ENCODE measurements at regions not wholly inside any gene's neighbourhood (a gene's known extent, or its start where the extent isn't known, plus 50 kb on each side); places are given as distances from the start of the nearest gene placed in this dataset.
"Not testable (repeated sequence)": the region's sequence is repeated elsewhere in the genome, so short reads cannot be mapped to it uniquely, and the experiment has no call there.

DNA sequence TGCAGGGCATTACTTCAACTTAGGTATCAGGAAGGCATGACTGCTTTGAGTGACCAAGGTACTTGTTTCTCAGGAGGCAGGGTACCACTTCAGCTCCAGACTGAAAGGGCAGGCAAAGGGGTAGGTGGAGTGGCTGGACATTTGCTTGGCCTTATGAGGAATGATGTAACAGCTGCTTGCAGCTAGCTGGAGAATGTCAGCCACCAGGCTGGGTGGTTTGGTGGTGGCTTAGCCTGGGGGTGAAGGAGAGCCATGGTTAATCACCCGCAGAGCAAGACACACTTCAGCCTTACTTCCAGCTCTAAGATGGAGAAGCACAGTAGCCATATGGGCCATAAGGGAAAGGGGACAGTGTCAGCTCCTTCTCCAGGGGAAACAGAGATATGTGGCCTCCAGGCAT lies 146.1 kb downstream of the APIP start:
- H3K9ac ChIP-seq (ENCODE audit: low read depth, low read length, poor library complexity, severe bottlenecking) = no peak overlapping the region
- no peak for TF ChIP-seq EZH2phosphoT487 (IDR thresholded peaks at IDR 0.05; ENCODE audit: borderline replicate concordance)
- TF ChIP-seq, protein P1, sequence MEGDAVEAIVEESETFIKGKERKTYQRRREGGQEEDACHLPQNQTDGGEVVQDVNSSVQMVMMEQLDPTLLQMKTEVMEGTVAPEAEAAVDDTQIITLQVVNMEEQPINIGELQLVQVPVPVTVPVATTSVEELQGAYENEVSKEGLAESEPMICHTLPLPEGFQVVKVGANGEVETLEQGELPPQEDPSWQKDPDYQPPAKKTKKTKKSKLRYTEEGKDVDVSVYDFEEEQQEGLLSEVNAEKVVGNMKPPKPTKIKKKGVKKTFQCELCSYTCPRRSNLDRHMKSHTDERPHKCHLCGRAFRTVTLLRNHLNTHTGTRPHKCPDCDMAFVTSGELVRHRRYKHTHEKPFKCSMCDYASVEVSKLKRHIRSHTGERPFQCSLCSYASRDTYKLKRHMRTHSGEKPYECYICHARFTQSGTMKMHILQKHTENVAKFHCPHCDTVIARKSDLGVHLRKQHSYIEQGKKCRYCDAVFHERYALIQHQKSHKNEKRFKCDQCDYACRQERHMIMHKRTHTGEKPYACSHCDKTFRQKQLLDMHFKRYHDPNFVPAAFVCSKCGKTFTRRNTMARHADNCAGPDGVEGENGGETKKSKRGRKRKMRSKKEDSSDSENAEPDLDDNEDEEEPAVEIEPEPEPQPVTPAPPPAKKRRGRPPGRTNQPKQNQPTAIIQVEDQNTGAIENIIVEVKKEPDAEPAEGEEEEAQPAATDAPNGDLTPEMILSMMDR (conservative IDR thresholded peaks at IDR 0.05; ENCODE audit: low read length) = no peak
- H3K27me3 ChIP-seq (ENCODE audit: insufficient read depth, low read length, poor library complexity, severe bottlenecking) = no peaks in the 10 kb centered on the region

DNA sequence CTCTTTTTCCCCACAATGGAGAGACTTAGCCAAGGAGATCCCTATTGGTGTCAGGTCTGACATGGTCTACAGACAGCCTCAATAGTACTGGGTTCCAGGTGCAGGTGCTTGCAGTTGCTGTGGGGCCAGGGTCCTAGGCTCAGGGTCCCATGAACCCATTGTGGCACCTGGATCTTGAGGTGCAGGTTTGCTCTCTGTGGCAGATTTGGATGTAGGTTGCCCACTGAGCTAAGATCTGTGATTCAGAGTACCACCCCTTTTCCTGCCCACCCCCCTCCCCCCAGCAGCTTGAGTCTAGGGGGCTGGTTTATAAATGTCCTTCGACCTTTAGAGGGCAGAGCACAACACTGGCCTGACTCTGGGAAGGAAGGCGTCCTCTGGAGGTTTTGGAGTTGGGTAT lies 147.0 kb downstream of the APIP start:
- H4K20me1 ChIP-seq (ENCODE audit: insufficient read depth, low read length, poor library complexity, severe bottlenecking) = no peaks in the 10 kb centered on the region

More for the DNA sequence above, 146.1 kb downstream of the APIP start:
- Histone ChIP-seq H2AFZ (ENCODE audit: low read length) (no peak overlapping the region), H3F3A (ENCODE audit: low read depth) (no peaks in the 10 kb centered on the region), H3K4me2 (ENCODE audit: low read depth, low read length, poor library complexity, severe bottlenecking) (no peak overlapping the region), H3K79me2 (ENCODE audit: insufficient read depth, low read length) (no peaks in the 10 kb centered on the region), H3K9me3 (ENCODE audit: insufficient read depth, low read depth, low read length) (no peaks in the 10 kb centered on the region), H3K9me2 (replicated peaks; ENCODE audit: low read depth, low read length) (no peaks in the 10 kb centered on the region), H4K20me1 (ENCODE audit: insufficient read depth, low read length, poor library complexity, severe bottlenecking) (no peaks in the 10 kb centered on the region), H3K36me3 (ENCODE audit: insufficient read depth, low read length) (no peaks in the 10 kb centered on the region), H3K4me3 (ENCODE audit: low read length, poor library complexity, severe bottlenecking) (no peak overlapping the region), H3K4me1 (ENCODE audit: insufficient read depth, low read length, poor library complexity, severe bottlenecking) (no peaks in the 10 kb centered on the region)

DNA sequence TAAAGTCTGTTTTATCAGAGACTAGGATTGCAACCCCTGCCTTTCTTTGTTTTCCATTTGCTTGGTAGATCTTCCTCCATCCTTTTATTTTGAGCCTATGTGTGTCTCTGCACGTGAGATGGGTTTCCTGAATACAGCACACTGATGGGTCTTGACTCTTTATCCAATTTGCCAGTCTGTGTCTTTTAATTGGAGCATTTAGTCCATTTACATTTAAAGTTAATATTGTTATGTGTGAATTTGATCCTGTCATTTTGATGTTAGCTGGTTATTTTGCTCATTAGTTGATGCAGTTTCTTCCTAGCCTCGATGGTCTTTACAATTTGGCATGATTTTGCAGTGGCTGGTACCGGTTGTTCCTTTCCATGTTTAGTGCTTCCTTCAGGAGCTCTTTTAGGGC lies 141.7 kb downstream of the EHF start:
- not testable (repeated sequence) for H3K36me3 ChIP-seq (ENCODE audit: insufficient read depth, low read length); H2AFZ ChIP-seq (ENCODE audit: low read length); H3K79me2 ChIP-seq (ENCODE audit: insufficient read depth, low read length); H3K4me2 ChIP-seq (ENCODE audit: low read depth, low read length, poor library complexity, severe bottlenecking); H3K4me1 ChIP-seq (ENCODE audit: insufficient read depth, low read length, poor library complexity, severe bottlenecking); H3K9ac ChIP-seq (ENCODE audit: low read depth, low read length, poor library complexity, severe bottlenecking); H3K27me3 ChIP-seq (ENCODE audit: insufficient read depth, low read length, poor library complexity, severe bottlenecking); H3K4me3 ChIP-seq (ENCODE audit: low read length, poor library complexity, severe bottlenecking); H3K9me2 ChIP-seq (replicated peaks; ENCODE audit: low read depth, low read length); H4K20me1 ChIP-seq (ENCODE audit: insufficient read depth, low read length, poor library complexity, severe bottlenecking); H3K9me3 ChIP-seq (ENCODE audit: insufficient read depth, low read depth, low read length); H3F3A ChIP-seq (ENCODE audit: low read depth)

More for the DNA sequence above, 147.0 kb downstream of the APIP start:
- Histone ChIP-seq H3K79me2 (ENCODE audit: insufficient read depth, low read length) (no peaks in the 10 kb centered on the region), H3K9me2 (replicated peaks; ENCODE audit: low read depth, low read length) (no peaks in the 10 kb centered on the region), H3K27me3 (ENCODE audit: insufficient read depth, low read length, poor library complexity, severe bottlenecking) (no peaks in the 10 kb centered on the region), H3K4me3 (ENCODE audit: low read length, poor library complexity, severe bottlenecking) (no peak overlapping the region), H3K4me1 (ENCODE audit: insufficient read depth, low read length, poor library complexity, severe bottlenecking) (no peaks in the 10 kb centered on the region), H3F3A (ENCODE audit: low read depth) (no peaks in the 10 kb centered on the region), H3K4me2 (ENCODE audit: low read depth, low read length, poor library complexity, severe bottlenecking) (no peak overlapping the region), H3K9ac (ENCODE audit: low read depth, low read length, poor library complexity, severe bottlenecking) (no peak overlapping the region), H3K36me3 (ENCODE audit: insufficient read depth, low read length) (no peaks in the 10 kb centered on the region), H2AFZ (ENCODE audit: low read length) (no peak overlapping the region), H3K9me3 (ENCODE audit: insufficient read depth, low read depth, low read length) (no peaks in the 10 kb centered on the region)
- TF ChIP-seq EZH2phosphoT487 (IDR thresholded peaks at IDR 0.05; ENCODE audit: borderline replicate concordance) = no peak
- TF ChIP-seq, protein P1 (conservative IDR thresholded peaks at IDR 0.05; ENCODE audit: low read length) = no peak

DNA sequence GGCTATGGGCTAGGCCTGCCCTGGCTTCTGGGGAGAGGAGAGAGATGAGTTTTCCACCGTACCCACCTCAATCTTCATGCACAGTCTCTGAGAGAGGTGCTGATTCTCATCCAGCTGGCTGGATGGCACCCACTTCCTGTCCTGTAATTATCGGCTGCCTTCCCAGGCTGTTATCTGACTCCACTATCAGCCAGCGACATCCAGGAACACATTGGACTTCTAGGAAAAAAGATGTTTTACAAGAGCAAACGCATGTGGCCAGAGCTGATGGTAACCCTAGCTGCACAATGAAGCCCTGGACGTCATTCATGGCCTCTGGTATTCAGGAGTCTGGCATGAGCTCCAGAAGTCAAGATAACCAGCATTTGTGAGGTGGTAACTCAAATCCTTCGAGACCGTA lies 137.4 kb downstream of the EHF start:
- Histone ChIP-seq H3K4me3 (ENCODE audit: low read length, poor library complexity, severe bottlenecking) (no peak overlapping the region), H3K79me2 (ENCODE audit: insufficient read depth, low read length) (no peaks in the 10 kb centered on the region), H3K36me3 (ENCODE audit: insufficient read depth, low read length) (no peaks in the 10 kb centered on the region), H3K4me1 (ENCODE audit: insufficient read depth, low read length, poor library complexity, severe bottlenecking) (no peaks in the 10 kb centered on the region), H2AFZ (ENCODE audit: low read length) (no peak overlapping the region), H4K20me1 (ENCODE audit: insufficient read depth, low read length, poor library complexity, severe bottlenecking) (no peaks in the 10 kb centered on the region), H3K4me2 (ENCODE audit: low read depth, low read length, poor library complexity, severe bottlenecking) (no peak overlapping the region), H3K9me2 (replicated peaks; ENCODE audit: low read depth, low read length) (no peaks in the 10 kb centered on the region), H3K27me3 (ENCODE audit: insufficient read depth, low read length, poor library complexity, severe bottlenecking) (no peaks in the 10 kb centered on the region), H3K9ac (ENCODE audit: low read depth, low read length, poor library complexity, severe bottlenecking) (no peak overlapping the region), H3K9me3 (ENCODE audit: insufficient read depth, low read depth, low read length) (no peaks in the 10 kb centered on the region), H3F3A (ENCODE audit: low read depth) (no peaks in the 10 kb centered on the region)
- TF ChIP-seq, protein P1 (conservative IDR thresholded peaks at IDR 0.05; ENCODE audit: low read length) = no peak
- TF ChIP-seq EZH2phosphoT487 (IDR thresholded peaks at IDR 0.05; ENCODE audit: borderline replicate concordance) = no peak
